Loucy (cell line): ENCODE measurements at regions not wholly inside any gene's neighbourhood (a gene's known extent, or its start where the extent isn't known, plus 50 kb on each side); places are given as distances from the start of the nearest gene placed in this dataset.

Experiments
- H2AFZ ChIP-seq: fragments of 200-600 bp; sonication (generic); 2 replicates; pipeline ENCODE4 v1.6.0; 2016; ENCODE audit warnings: antibody characterized with exemption, mild to moderate bottlenecking, low read length, moderate library complexity
- H3F3A ChIP-seq: fragments of 200-600 bp; 2 replicates; pipeline ENCODE4 v1.6.0; 2016; ENCODE audit warnings: antibody characterized with exemption, low read depth, mild to moderate bottlenecking
- H3K27me3 ChIP-seq: fragments of 200-600 bp; sonication (generic); 2 replicates; pipeline ENCODE4 v1.6.1; 2014; ENCODE audit warnings: low read length, mild to moderate bottlenecking; ENCODE audit not compliant: insufficient read depth, poor library complexity, severe bottlenecking
- H3K36me3 ChIP-seq: fragments of 200-600 bp; sonication (generic); 2 replicates; pipeline ENCODE4 v1.6.1; 2016; ENCODE audit warnings: low read length; ENCODE audit not compliant: insufficient read depth
- H3K4me1 ChIP-seq: fragments of 200-600 bp; sonication (generic); 2 replicates; pipeline ENCODE4 v1.5.1; 2014; ENCODE audit warnings: low read length, mild to moderate bottlenecking; ENCODE audit not compliant: insufficient read depth, poor library complexity, severe bottlenecking
- H3K4me2 ChIP-seq: fragments of 200-600 bp; sonication (generic); 2 replicates; pipeline ENCODE4 v1.6.0; 2014; ENCODE audit warnings: antibody characterized with exemption, low read length, low read depth, mild to moderate bottlenecking; ENCODE audit not compliant: poor library complexity, severe bottlenecking
- H3K4me3 ChIP-seq: fragments of 200-600 bp; sonication (generic); 2 replicates; pipeline ENCODE4 v1.5.1; 2014; ENCODE audit warnings: low read length, mild to moderate bottlenecking, mixed read lengths; ENCODE audit not compliant: poor library complexity, severe bottlenecking
- H3K79me2 ChIP-seq: fragments of 200-600 bp; sonication (generic); 2 replicates; pipeline ENCODE4 v1.6.1; 2014; ENCODE audit warnings: low read length; ENCODE audit not compliant: insufficient read depth
- H3K9ac ChIP-seq: fragments of 200-600 bp; sonication (generic); 2 replicates; pipeline ENCODE4 v1.6.0; 2014; ENCODE audit warnings: mild to moderate bottlenecking, low read depth, low read length, moderate library complexity; ENCODE audit not compliant: poor library complexity, severe bottlenecking
- H3K9me2 ChIP-seq: fragments of 200-600 bp; sonication (generic); replicated peaks from 2 replicates; pipeline ENCODE4 v1.6.1; 2016; ENCODE audit warnings: low read depth, low read length, mixed read lengths
- H3K9me3 ChIP-seq: fragments of 200-600 bp; sonication (generic); 2 replicates; pipeline ENCODE4 v1.6.1; 2014; ENCODE audit warnings: mild to moderate bottlenecking, antibody characterized with exemption, low read length, low read depth; ENCODE audit not compliant: insufficient read depth
- H4K20me1 ChIP-seq: fragments of 200-600 bp; sonication (generic); 2 replicates; pipeline ENCODE4 v1.6.0; 2014; ENCODE audit warnings: antibody characterized with exemption, low read length, mild to moderate bottlenecking; ENCODE audit not compliant: insufficient read depth, poor library complexity, severe bottlenecking
- EZH2phosphoT487 ChIP-seq: fragments of 200-600 bp; IDR thresholded peaks from 2 replicates; pipeline ENCODE4 v1.6.1; 2018; ENCODE audit warnings: antibody characterized with exemption, mild to moderate bottlenecking, moderate library complexity, borderline replicate concordance
- TF ChIP-seq, protein P1 (sequence below): fragments of 200-600 bp; sonication (generic); conservative IDR thresholded peaks from 2 replicates; pipeline ENCODE4 v1.5.1; 2014; ENCODE audit warnings: mild to moderate bottlenecking, antibody characterized with exemption, low read length

DNA sequence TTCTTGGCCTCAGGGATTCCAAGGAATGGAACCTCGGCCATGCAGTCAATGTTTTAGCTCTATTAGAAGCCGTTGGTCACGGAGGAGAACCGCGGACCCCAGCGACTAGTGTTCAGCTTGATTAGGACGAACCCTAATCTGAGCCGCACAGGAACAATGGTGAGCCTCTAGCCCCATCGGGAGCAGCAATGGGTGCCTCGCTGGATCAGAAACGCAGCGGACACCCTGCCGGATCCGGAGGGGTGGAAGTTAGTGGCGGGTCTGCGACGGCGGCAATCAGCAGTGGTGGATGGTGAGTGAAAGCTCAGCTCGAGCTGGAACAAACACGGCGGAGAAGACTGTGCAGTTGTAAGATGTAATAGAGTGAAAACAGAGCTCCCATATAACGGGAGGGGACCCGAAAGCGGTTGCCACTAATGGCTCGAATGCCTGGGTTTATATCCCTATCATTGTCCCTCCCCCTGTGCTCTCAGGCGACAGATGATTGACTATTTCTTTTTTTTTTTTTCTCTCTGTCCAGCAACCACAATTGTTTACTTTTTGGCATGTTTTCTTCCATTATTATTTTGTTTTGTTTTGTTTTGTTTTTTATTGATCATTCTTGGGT lies 127.7 kb downstream of the ZNF664 start:
- Histone ChIP-seq H3K4me2 (no peak overlapping the region), H3K4me1 (no peaks in the 10 kb centered on the region), H4K20me1 (no peaks in the 10 kb centered on the region), H3K9me3 (no peaks in the 10 kb centered on the region), H3K4me3 (no peak overlapping the region), H3K27me3 (no peaks in the 10 kb centered on the region), H3F3A (no peaks in the 10 kb centered on the region), H3K36me3 (no peaks in the 10 kb centered on the region), H3K79me2 (no peaks in the 10 kb centered on the region), H3K9ac (no peak overlapping the region), H2AFZ (no peak overlapping the region), H3K9me2 (no peaks in the 10 kb centered on the region)
- TF ChIP-seq, protein P1, sequence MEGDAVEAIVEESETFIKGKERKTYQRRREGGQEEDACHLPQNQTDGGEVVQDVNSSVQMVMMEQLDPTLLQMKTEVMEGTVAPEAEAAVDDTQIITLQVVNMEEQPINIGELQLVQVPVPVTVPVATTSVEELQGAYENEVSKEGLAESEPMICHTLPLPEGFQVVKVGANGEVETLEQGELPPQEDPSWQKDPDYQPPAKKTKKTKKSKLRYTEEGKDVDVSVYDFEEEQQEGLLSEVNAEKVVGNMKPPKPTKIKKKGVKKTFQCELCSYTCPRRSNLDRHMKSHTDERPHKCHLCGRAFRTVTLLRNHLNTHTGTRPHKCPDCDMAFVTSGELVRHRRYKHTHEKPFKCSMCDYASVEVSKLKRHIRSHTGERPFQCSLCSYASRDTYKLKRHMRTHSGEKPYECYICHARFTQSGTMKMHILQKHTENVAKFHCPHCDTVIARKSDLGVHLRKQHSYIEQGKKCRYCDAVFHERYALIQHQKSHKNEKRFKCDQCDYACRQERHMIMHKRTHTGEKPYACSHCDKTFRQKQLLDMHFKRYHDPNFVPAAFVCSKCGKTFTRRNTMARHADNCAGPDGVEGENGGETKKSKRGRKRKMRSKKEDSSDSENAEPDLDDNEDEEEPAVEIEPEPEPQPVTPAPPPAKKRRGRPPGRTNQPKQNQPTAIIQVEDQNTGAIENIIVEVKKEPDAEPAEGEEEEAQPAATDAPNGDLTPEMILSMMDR = no peak
- no peak for TF ChIP-seq EZH2phosphoT487

DNA sequence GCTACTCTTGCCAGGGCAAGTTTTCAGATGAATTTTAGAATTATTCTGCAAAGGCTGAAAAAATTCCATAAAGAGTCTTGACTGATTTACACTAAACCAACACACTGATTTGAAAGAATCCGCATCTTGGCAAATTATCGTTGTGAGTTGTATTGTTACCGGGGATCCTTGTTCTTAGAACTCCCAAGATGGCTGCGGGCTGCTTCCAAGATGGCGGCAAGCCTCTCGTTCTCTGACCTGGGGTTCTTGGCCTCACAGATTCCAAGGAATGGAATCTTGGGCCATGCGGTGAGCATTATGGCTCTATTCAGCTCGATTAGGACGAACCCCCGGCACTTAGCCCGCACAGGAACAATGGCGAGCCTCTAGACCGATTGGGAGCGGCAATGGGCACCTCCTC lies 132.5 kb downstream of the ZNF664 start:
- H3K9ac ChIP-seq = no peak overlapping the region
- H3K4me3 ChIP-seq = no peak overlapping the region
- H4K20me1 ChIP-seq = no peaks in the 10 kb centered on the region
- no peaks in the 10 kb centered on the region for H3K9me3 ChIP-seq
- H3K9me2 ChIP-seq = no peaks in the 10 kb centered on the region
- H3K4me1 ChIP-seq = no peaks in the 10 kb centered on the region
- no peak overlapping the region for H2AFZ ChIP-seq
- no peaks in the 10 kb centered on the region for H3F3A ChIP-seq
- no peaks in the 10 kb centered on the region for H3K36me3 ChIP-seq
- H3K4me2 ChIP-seq = no peak overlapping the region
- TF ChIP-seq, protein P1 = no peak
- no peak for TF ChIP-seq EZH2phosphoT487
- H3K27me3 ChIP-seq = no peaks in the 10 kb centered on the region
- no peaks in the 10 kb centered on the region for H3K79me2 ChIP-seq

DNA sequence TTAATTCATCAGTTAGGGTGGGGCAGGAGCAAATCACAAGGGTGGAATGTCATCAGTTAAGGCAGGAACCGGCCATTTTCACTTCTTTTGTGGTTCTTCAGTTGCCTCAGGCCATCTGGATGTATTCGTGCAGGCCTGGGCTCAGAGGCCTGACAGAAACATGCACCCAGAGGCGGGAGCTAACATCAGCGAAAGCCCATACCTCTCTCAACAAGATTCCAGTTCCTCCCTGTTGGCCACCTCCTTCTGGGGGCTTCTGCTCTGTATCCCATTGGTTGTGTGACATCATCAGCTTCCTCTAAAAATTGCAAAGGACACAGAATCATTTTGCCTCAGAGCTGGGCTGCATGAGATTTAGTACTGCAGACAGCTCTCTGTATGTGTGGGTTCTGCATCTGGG lies 134.3 kb downstream of the ZNF664 start:
- Histone ChIP-seq H3K9me3 (no peaks in the 10 kb centered on the region), H3K4me3 (no peak overlapping the region), H3K27me3 (no peaks in the 10 kb centered on the region), H2AFZ (no peak overlapping the region), H4K20me1 (no peaks in the 10 kb centered on the region), H3K9me2 (no peaks in the 10 kb centered on the region), H3K4me2 (no peak overlapping the region), H3K79me2 (no peaks in the 10 kb centered on the region), H3K9ac (no peak overlapping the region), H3K4me1 (no peaks in the 10 kb centered on the region), H3F3A (no peaks in the 10 kb centered on the region), H3K36me3 (no peaks in the 10 kb centered on the region)
- TF ChIP-seq, protein P1 = no peak
- TF ChIP-seq EZH2phosphoT487 = no peak
